HG03280 (cell line): ENCODE measurements at regions not wholly inside any gene's neighbourhood (a gene's known extent, or its start where the extent isn't known, plus 50 kb on each side); places are given as distances from the start of the nearest gene placed in this dataset.
"Not testable (repeated sequence)": the region's sequence is repeated elsewhere in the genome, so short reads cannot be mapped to it uniquely, and the experiment has no call there.

Source experiments
- ATAC-seq: cut with Tn5 transposase; IDR thresholded peaks from one replicate; pipeline ENCODE4 v1.9.1; 2021; ENCODE audit warnings: mild to moderate bottlenecking, moderate library complexity; ENCODE audit not compliant: unreplicated experiment

DNA sequence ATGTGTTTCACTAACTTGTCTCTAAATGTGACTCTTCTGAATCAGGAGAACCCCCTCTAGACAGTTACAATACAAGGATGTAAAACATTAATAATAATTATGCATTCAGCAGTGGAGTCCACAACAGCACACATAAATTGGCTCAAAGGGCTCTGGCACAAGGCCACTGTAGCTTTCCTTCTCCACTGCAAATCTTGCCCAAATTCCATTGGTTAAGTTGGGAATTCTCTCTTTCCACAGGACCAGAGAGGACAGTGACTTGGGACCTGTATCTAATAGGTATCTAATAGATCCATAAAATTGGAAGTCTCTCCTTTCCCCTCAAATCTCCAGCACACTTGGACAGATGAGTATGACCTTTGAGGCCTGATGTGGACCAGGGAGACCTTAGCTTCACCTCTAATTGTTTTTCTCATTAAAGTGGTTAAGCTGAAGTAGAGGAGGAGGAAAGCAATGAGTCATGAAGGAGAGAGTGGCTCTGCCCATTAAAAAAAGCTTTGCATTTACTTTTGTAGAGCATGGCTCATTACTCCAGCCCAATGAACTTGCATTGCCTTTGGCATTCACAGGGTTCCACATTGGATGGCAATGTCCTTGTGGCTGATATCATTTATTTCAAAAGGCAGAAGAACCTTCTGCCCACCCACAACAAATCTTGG lies 72.3 kb upstream of the SH3RF1 start:
- ATAC-seq, result no peak

DNA sequence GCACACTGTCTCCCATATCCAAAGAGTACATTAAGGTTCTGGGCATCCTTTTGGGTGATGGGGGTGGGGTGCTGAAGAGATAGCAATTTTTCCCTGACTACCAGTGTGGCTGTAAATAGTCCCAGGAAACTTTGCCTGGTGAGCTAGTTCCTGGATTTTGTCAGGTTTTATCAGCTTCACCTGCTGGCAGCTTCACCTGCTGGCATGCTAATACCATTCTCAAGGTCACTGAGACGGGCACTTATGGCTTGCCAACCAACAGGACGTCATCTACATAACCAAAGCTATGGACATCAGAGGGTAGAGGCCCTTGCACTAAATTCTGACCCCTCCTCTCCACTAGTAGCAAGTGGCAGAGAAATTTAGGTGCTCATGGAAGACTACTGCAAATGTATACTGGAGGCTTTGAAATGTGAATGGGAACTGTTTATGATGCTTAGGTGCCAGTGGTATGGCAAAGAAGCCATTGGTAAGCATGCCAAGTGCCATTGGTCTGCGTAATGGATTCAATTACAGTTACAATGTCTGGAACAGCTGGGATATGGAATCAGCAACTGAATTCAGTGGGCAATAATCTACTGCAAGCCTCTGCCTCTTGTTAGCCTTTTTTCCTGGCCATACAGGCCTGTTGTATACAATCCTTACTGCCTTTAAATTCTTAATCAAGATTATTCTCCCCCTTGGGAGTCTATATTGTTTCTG lies 71.6 kb upstream of the SH3RF1 start:
- ATAC-seq, result no peak

DNA sequence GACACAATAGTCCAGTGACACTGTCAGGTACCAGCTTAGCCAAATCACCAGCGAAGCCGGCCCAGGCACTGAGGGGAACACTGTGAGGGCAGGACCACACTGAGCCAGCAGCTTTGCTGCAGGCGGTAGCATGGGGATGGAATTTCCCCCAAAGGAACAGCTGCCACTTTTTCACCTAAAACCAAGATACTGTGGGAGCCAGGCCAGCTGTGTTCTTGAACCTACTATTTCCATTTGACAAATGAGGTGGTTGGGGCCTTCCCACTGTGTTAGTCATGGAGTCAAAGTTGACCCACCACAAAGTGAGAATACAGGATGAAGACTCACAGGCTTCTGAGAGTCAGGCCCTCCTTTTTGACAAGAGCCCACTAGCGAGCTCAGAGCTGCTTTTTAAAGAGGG lies 70.7 kb upstream of the SH3RF1 start:
- peak; percentile 48 for ATAC-seq

DNA sequence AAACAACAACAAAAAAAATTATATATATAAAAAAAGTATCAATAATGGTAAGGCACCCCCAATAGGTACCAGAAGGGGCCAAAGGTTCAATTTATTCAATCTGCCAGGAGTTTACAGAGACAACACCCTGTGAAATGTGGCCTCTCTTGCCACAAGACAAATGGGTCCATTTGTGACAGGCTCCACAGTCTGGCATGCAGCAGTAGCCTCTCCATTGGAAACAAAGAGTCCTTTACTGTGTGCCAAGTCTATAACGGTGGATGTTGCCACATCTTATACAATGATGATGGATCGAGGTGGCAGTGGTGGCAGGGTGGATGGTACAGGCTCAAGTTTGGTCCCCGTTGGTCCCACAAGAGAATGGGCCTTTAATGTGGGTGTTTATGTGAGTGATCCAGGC lies 70.1 kb upstream of the SH3RF1 start:
- ATAC-seq, result no peak

DNA sequence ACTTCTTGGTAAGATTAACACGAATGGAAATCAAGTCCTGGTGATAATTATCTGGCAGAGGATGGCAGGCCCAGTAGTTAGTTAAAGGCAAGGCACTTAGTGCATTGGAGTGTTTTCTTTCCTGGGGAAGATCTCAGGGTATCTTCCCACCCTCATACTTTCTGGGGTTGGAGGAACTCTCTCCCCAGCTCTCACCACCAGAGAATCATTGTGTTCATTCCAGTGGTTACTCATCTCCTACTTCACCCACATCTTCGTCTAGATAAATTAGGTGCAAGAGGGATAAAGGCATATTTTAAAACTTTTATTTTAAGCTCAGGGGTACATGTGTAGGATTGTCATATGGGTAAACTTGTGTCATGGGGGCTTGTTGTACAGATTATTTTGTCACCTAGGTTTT lies 67.5 kb upstream of the SH3RF1 start:
- no peak for ATAC-seq

DNA sequence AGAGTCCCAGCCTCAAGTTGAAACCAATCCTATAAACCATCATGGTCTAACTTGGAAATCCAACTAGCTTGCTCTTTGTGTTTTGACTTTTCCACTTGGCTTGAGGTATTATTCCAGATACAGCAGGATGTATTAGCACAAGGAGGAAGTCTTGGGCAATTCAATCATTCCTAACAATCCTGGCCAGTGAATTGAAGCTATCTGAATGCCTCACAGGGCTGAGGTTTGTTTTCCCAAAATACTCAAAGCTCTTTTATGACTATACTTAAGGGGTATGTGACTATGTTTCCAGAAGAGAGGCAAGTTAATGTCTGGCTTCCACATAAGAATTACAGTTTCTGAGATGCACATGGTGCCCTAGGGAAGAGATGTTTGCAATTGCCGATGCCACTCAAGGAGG lies 66.8 kb upstream of the SH3RF1 start:
- no peak for ATAC-seq

DNA sequence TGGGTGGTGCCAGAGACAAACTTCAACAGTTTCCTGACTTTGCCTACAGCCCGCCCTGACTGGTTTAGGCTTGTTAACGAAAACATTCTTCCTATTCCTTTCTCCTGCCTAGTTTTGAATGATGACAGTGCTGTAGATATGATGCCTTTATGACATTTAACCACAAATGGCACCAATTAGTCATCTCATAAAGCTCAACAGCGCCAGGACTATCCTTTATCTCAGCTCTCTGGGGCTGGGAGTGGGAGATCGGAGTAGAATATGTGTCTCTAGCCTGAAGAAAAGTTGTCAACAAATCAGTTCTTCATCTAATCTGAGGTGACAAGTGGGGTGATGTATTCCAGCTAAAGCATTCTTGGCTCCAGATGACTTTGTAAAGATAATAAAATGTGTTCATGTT lies 64.6 kb upstream of the SH3RF1 start:
- no peak for ATAC-seq

DNA sequence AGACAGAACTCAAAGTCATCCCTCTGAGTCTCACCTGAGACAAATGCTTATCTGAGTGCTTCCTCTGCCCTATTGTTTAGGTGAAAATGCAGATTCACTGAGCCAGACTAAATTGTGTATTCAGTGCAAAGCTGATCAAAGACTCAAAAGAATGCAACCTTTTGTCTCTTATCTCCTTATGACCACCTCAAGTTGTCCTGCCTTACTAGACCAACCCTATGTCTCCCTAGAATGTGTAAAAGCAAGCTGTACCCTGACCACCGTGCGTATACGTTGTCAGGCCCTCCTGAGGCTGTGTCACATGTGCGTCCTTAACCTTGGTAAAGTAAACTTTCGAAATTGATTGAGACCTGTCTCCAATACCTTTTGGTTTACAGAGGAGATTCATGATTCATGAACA lies 63.6 kb upstream of the SH3RF1 start:
- ATAC-seq, result no peak

DNA sequence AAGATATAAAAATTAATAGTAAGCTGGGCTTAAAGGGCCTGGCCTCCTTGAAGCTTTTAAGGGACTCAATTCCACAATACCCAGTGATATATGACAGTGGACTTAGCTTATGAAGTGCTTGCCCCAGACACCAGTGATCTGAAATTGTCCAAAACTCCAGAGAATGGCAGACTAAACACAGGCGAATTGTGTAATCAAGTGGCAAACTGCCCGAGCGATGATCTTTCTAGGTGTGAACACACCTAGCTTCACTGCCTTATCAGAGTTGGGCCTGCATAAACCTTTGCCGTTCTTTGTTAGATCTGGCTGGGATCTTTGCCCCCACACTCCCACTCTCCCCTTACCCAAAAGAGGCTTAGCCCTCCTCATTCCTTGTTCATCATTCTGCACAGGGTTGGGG lies 62.5 kb upstream of the SH3RF1 start:
- no peak for ATAC-seq

DNA sequence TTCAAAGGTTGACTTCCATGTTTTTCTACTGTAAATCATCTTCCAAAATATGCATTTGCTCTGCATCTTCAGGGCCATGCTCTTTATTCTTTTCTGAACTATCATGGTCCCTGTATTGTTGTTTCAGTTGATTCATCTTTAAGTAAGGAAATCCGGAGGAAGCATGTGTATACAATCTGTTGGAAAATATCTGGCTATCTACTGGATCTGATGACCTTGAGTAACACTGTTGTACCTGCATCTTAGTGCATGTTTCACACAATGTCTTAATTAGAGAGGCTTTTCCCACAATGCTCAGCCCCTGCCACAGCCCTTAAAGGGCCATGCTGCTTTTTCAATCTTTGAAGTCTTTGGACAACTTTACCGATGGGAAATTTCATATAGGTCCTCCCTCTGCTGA lies 61.8 kb upstream of the SH3RF1 start:
- ATAC-seq, result no peak

DNA sequence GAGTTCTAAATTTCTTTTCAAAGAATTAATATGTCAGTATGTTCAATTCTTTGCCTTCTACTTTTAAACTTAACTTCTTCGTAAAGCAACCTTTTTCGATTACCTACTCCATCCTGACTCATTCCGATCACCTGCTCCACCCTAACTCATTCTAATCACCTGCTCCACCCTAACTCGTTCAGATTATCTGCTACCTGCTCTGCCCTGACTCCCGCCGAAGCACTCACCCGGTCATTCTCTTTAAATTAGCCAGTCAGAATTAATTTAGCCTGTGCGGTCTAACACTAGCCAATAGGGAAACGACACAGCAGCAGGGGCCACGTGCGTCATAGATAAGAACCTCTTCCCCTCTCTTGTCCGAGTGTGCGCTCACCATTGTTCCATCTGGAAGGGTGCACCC lies 60.1 kb upstream of the SH3RF1 start:
- no peak for ATAC-seq

DNA sequence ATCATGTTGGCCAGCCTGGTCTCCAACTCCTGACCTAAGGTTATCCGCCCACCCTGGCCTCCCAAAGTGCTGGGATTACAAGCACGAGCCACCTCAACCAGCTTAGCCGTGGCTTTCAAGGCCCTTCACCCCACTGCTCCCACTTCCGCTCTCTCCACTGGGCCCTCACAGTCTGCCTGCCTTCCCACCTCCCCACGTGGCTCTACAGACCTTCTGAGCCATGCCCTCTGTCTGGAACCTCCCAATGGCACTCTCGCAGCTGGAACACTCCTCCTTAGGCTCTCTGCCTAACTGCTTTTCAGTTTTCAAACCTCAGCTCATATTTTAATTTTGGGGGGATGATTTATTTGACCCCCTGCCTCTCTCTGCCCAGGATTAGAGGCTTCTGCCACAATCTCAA lies 59.3 kb upstream of the SH3RF1 start:
- ATAC-seq, result no peak

DNA sequence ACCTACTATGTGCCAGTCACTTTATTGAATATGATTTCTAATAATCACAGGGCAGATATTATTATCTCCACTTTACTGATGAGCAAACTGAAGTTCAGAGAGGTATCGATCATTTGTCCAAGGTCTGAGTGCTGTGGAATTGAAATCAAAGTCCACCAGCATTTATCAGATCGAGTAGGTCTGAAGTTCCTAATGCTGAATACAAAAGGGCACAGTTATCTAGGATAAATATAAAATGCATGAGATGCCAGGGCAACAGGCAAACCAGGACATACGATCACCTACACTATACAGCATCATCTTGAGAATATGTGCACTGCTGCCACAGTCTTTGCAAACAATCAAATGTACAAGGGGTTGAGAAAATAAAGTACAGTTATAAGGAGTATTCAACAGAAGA lies 57.2 kb upstream of the SH3RF1 start:
- ATAC-seq, result no peak

DNA sequence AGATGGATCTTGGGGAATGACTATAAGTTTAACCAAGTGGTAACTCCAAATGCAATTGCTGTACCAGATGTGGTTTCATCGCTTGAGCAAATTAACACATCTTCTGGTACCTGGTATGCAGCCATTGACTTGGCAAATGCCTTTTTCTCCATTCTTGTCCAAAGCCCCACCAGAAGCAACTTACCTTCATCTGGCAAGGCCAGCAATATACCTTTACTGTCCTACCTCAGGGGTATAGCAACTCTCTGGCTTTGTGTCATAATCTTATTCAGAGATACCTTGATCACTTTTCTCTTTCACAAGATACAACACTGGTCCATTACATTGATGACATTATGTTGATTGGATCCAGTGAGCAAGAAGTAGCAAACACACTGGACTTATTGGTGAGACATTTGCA lies 53.2 kb upstream of the SH3RF1 start:
- not testable (repeated sequence) for ATAC-seq

DNA sequence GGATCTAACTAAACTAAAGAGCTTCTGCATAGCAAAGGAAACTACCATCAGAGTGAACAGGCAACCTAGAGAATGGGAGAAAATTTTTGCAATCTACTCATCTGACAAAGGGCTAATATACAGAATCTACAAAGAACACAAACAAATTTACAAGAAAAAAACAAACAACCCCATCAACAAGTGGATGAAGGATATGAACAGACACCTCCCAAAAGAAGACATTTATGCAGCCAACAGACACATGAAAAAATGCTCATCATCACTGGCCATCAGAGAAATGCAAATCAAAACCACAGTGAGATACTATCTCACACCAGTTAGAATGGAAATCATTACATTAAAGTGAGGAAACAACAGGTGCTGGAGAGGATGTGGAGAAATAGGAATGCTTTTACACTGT lies 52.1 kb upstream of the SH3RF1 start:
- ATAC-seq, result not testable (repeated sequence)
